IMR-90 (cell line): ENCODE measurements at regions not wholly inside any gene's neighbourhood (a gene's known extent, or its start where the extent isn't known, plus 50 kb on each side); places are given as distances from the start of the nearest gene placed in this dataset.

Experiments
- BHLHE40 ChIP-seq: fragments of 150-350 bp; IDR thresholded peaks from 2 replicates; pipeline ENCODE4 v1.6.1; 2016; ENCODE audit warnings: mild to moderate bottlenecking, low read depth, low read length
- CEBPB ChIP-seq: IDR thresholded peaks from 2 replicates; pipeline ENCODE4 v1.6.1; 2012; ENCODE audit warnings: low read depth, low read length, improper control_type of control experiment
- MAFK ChIP-seq: IDR thresholded peaks from 2 replicates; pipeline ENCODE4 v1.6.1; 2012; ENCODE audit warnings: low read depth, low read length, improper control_type of control experiment
- MAZ ChIP-seq: IDR thresholded peaks from 2 replicates; pipeline ENCODE4 v1.6.1; 2012; ENCODE audit warnings: low read depth, mild to moderate bottlenecking, low read length, improper control_type of control experiment, moderate library complexity, borderline replicate concordance
- MXI1 ChIP-seq: IDR thresholded peaks from 2 replicates; pipeline ENCODE4 v1.6.1; 2012; ENCODE audit warnings: low read depth, mild to moderate bottlenecking, low read length, moderate library complexity, borderline replicate concordance
- NFE2L2 ChIP-seq: fragments of 150-350 bp; IDR thresholded peaks from 2 replicates; pipeline ENCODE4 v1.6.1; 2016; ENCODE audit warnings: low read depth, mild to moderate bottlenecking, low read length
- POLR2A ChIP-seq: IDR thresholded peaks from 2 replicates; pipeline ENCODE4 v1.6.1; 2012; ENCODE audit warnings: mild to moderate bottlenecking, low read depth, low read length
- RAD21 ChIP-seq: IDR thresholded peaks from 2 replicates; pipeline ENCODE4 v1.6.1; 2012; ENCODE audit warnings: low read length, improper control_type of control experiment
- RCOR1 ChIP-seq: IDR thresholded peaks from 2 replicates; pipeline ENCODE4 v1.6.1; 2012; ENCODE audit warnings: mild to moderate bottlenecking, low read length, improper control_type of control experiment; ENCODE audit not compliant: insufficient replicate concordance
- RFX5 ChIP-seq: IDR thresholded peaks from 2 replicates; pipeline ENCODE4 v1.8.0; 2012; ENCODE audit warnings: low read depth, mild to moderate bottlenecking, low read length, moderate library complexity
- SMC3 ChIP-seq: fragments of 150-350 bp; IDR thresholded peaks from 2 replicates; pipeline ENCODE4 v1.6.1; 2016; ENCODE audit warnings: low read depth, mild to moderate bottlenecking, antibody characterized with exemption, low read length, moderate library complexity
- TF ChIP-seq, protein P1 (sequence below): conservative IDR thresholded peaks from 2 replicates; pipeline ENCODE4 v1.5.1; 2012; ENCODE audit warnings: mild to moderate bottlenecking, low read depth, low read length, improper control_type of control experiment
- TF ChIP-seq, protein P2 (sequence below): fragments of 150-350 bp; IDR thresholded peaks from 2 replicates; pipeline ENCODE4 v1.6.1; 2016; ENCODE audit warnings: low read depth, mild to moderate bottlenecking, low read length, moderate library complexity, borderline replicate concordance
- TF ChIP-seq, protein P3 (sequence below): fragments of 150-350 bp; IDR thresholded peaks from 2 replicates; pipeline ENCODE4 v1.6.1; 2017; ENCODE audit warnings: mild to moderate bottlenecking, antibody characterized with exemption, low read length, low read depth

DNA sequence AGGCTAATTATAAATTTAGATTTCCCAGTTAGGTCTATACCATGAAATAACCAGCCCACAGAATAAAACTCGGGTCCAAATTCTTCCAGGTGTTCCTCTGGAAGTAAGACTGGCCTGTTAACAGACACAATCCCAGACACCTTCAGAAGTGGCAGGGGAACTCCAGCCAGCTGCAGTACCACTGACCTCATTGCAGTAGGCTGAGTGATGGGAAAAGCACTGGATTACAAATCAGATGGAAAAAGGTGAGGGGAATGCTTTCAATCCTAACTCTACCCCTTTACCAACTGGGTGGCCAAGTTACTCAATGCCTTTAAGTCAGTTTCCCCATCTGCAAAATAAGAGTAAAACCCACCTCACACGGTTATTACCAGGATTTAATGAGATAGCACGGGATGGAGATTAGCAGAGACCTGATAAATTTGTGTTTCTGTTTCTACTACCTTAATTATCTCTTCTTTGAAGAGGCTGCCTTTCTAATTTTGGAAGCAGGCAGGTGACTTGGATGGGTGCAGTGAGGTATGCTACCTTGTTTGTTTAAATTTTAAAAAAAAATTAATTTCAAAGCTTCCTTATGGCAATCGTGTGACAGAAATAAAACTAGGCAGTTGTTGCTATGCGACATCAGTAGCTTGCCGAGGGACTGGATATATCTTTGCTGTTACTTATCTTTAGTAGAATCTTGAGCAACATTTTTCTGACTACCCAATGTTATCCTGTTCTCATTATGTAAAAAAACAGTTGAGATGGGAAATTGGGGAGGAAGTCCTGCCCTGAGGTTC lies 167.3 kb upstream of the GRIN2B start:
- TF ChIP-seq, protein P1, sequence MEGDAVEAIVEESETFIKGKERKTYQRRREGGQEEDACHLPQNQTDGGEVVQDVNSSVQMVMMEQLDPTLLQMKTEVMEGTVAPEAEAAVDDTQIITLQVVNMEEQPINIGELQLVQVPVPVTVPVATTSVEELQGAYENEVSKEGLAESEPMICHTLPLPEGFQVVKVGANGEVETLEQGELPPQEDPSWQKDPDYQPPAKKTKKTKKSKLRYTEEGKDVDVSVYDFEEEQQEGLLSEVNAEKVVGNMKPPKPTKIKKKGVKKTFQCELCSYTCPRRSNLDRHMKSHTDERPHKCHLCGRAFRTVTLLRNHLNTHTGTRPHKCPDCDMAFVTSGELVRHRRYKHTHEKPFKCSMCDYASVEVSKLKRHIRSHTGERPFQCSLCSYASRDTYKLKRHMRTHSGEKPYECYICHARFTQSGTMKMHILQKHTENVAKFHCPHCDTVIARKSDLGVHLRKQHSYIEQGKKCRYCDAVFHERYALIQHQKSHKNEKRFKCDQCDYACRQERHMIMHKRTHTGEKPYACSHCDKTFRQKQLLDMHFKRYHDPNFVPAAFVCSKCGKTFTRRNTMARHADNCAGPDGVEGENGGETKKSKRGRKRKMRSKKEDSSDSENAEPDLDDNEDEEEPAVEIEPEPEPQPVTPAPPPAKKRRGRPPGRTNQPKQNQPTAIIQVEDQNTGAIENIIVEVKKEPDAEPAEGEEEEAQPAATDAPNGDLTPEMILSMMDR = no peak
- no peak for TF ChIP-seq POLR2A
- no peak for TF ChIP-seq CEBPB
- no peak for TF ChIP-seq MAZ
- TF ChIP-seq BHLHE40 = no peak
- TF ChIP-seq, protein P2, sequence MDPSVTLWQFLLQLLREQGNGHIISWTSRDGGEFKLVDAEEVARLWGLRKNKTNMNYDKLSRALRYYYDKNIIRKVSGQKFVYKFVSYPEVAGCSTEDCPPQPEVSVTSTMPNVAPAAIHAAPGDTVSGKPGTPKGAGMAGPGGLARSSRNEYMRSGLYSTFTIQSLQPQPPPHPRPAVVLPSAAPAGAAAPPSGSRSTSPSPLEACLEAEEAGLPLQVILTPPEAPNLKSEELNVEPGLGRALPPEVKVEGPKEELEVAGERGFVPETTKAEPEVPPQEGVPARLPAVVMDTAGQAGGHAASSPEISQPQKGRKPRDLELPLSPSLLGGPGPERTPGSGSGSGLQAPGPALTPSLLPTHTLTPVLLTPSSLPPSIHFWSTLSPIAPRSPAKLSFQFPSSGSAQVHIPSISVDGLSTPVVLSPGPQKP = no peak
- TF ChIP-seq SMC3 = no peak
- no peak for TF ChIP-seq MAFK
- no peak for TF ChIP-seq RFX5
- no peak for TF ChIP-seq MXI1
- TF ChIP-seq RCOR1 = no peak
- TF ChIP-seq, protein P3, sequence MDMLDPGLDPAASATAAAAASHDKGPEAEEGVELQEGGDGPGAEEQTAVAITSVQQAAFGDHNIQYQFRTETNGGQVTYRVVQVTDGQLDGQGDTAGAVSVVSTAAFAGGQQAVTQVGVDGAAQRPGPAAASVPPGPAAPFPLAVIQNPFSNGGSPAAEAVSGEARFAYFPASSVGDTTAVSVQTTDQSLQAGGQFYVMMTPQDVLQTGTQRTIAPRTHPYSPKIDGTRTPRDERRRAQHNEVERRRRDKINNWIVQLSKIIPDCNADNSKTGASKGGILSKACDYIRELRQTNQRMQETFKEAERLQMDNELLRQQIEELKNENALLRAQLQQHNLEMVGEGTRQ = no peak
- TF ChIP-seq RAD21 = no peak
- no peak for TF ChIP-seq NFE2L2
